Loucy (cell line): ENCODE measurements at regions not wholly inside any gene's neighbourhood (a gene's known extent, or its start where the extent isn't known, plus 50 kb on each side); places are given as distances from the start of the nearest gene placed in this dataset.

Experiments
- H2AFZ ChIP-seq: fragments of 200-600 bp; sonication (generic); 2 replicates; pipeline ENCODE4 v1.6.0; 2016; ENCODE audit warnings: antibody characterized with exemption, mild to moderate bottlenecking, low read length, moderate library complexity
- H3F3A ChIP-seq: fragments of 200-600 bp; 2 replicates; pipeline ENCODE4 v1.6.0; 2016; ENCODE audit warnings: antibody characterized with exemption, low read depth, mild to moderate bottlenecking
- H3K27me3 ChIP-seq: fragments of 200-600 bp; sonication (generic); 2 replicates; pipeline ENCODE4 v1.6.1; 2014; ENCODE audit warnings: low read length, mild to moderate bottlenecking; ENCODE audit not compliant: insufficient read depth, poor library complexity, severe bottlenecking
- H3K36me3 ChIP-seq: fragments of 200-600 bp; sonication (generic); 2 replicates; pipeline ENCODE4 v1.6.1; 2016; ENCODE audit warnings: low read length; ENCODE audit not compliant: insufficient read depth
- H3K4me1 ChIP-seq: fragments of 200-600 bp; sonication (generic); 2 replicates; pipeline ENCODE4 v1.5.1; 2014; ENCODE audit warnings: low read length, mild to moderate bottlenecking; ENCODE audit not compliant: insufficient read depth, poor library complexity, severe bottlenecking
- H3K4me2 ChIP-seq: fragments of 200-600 bp; sonication (generic); 2 replicates; pipeline ENCODE4 v1.6.0; 2014; ENCODE audit warnings: antibody characterized with exemption, low read length, low read depth, mild to moderate bottlenecking; ENCODE audit not compliant: poor library complexity, severe bottlenecking
- H3K4me3 ChIP-seq: fragments of 200-600 bp; sonication (generic); 2 replicates; pipeline ENCODE4 v1.5.1; 2014; ENCODE audit warnings: low read length, mild to moderate bottlenecking, mixed read lengths; ENCODE audit not compliant: poor library complexity, severe bottlenecking
- H3K79me2 ChIP-seq: fragments of 200-600 bp; sonication (generic); 2 replicates; pipeline ENCODE4 v1.6.1; 2014; ENCODE audit warnings: low read length; ENCODE audit not compliant: insufficient read depth
- H3K9ac ChIP-seq: fragments of 200-600 bp; sonication (generic); 2 replicates; pipeline ENCODE4 v1.6.0; 2014; ENCODE audit warnings: mild to moderate bottlenecking, low read depth, low read length, moderate library complexity; ENCODE audit not compliant: poor library complexity, severe bottlenecking
- H3K9me2 ChIP-seq: fragments of 200-600 bp; sonication (generic); replicated peaks from 2 replicates; pipeline ENCODE4 v1.6.1; 2016; ENCODE audit warnings: low read depth, low read length, mixed read lengths
- H3K9me3 ChIP-seq: fragments of 200-600 bp; sonication (generic); 2 replicates; pipeline ENCODE4 v1.6.1; 2014; ENCODE audit warnings: mild to moderate bottlenecking, antibody characterized with exemption, low read length, low read depth; ENCODE audit not compliant: insufficient read depth
- H4K20me1 ChIP-seq: fragments of 200-600 bp; sonication (generic); 2 replicates; pipeline ENCODE4 v1.6.0; 2014; ENCODE audit warnings: antibody characterized with exemption, low read length, mild to moderate bottlenecking; ENCODE audit not compliant: insufficient read depth, poor library complexity, severe bottlenecking
- EZH2phosphoT487 ChIP-seq: fragments of 200-600 bp; IDR thresholded peaks from 2 replicates; pipeline ENCODE4 v1.6.1; 2018; ENCODE audit warnings: antibody characterized with exemption, mild to moderate bottlenecking, moderate library complexity, borderline replicate concordance
- TF ChIP-seq, protein P1 (sequence below): fragments of 200-600 bp; sonication (generic); conservative IDR thresholded peaks from 2 replicates; pipeline ENCODE4 v1.5.1; 2014; ENCODE audit warnings: mild to moderate bottlenecking, antibody characterized with exemption, low read length

DNA sequence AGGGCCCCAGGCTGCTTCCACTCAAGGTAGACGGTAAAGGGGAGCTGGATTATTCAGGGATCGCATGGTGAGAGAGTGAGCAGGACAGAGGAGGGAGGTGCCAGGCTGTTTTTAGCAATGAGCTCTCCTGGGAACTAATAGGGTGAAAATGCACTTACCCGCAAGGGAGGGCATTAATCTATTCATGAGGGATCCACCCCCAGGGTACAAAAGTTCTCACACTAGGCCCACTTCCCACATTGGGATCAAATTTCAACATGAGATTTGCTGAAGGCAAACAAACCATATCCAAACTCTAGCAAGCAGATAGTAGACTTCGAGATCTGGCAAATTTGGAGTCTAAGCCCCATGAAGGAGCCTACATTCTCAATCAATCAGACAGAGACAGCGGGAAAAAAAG, 408.6 kb downstream of the RNF144B start:
- Histone ChIP-seq H3K79me2 (no peaks in the 10 kb centered on the region), H3K4me3 (no peak overlapping the region), H3K9ac (no peak overlapping the region), H3K9me2 (no peaks in the 10 kb centered on the region), H3K4me2 (no peak overlapping the region), H3K4me1 (no peaks in the 10 kb centered on the region), H2AFZ (no peak overlapping the region), H3F3A (no peaks in the 10 kb centered on the region), H3K9me3 (no peaks in the 10 kb centered on the region), H3K36me3 (no peaks in the 10 kb centered on the region), H4K20me1 (no peaks in the 10 kb centered on the region), H3K27me3 (no peaks in the 10 kb centered on the region)
- TF ChIP-seq, protein P1, sequence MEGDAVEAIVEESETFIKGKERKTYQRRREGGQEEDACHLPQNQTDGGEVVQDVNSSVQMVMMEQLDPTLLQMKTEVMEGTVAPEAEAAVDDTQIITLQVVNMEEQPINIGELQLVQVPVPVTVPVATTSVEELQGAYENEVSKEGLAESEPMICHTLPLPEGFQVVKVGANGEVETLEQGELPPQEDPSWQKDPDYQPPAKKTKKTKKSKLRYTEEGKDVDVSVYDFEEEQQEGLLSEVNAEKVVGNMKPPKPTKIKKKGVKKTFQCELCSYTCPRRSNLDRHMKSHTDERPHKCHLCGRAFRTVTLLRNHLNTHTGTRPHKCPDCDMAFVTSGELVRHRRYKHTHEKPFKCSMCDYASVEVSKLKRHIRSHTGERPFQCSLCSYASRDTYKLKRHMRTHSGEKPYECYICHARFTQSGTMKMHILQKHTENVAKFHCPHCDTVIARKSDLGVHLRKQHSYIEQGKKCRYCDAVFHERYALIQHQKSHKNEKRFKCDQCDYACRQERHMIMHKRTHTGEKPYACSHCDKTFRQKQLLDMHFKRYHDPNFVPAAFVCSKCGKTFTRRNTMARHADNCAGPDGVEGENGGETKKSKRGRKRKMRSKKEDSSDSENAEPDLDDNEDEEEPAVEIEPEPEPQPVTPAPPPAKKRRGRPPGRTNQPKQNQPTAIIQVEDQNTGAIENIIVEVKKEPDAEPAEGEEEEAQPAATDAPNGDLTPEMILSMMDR, result no peak
- TF ChIP-seq EZH2phosphoT487, result no peak

DNA sequence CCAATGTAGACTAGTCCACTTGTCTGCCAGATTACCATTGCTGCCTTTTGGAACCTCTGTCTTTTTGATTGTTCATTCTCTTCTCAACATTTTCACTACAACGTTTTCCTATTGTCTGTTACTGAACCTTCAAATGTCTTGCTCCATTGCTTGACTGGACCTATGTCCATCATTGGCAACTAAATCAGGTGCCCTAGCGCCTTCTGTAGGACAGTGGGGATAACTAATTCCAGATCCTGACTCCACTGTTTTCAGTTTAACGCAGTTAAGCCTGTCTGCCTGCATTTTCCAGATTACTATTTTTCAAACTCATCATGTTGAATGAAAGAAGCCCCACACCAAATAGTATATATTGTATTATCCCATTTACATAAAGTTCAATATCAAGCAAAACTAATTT, 433.6 kb downstream of the RNF144B start:
- Histone ChIP-seq H3K36me3 (no peaks in the 10 kb centered on the region), H3K9ac (no peak overlapping the region), H3K4me1 (no peaks in the 10 kb centered on the region), H3K27me3 (no peaks in the 10 kb centered on the region), H4K20me1 (no peaks in the 10 kb centered on the region), H3K4me2 (no peak overlapping the region), H3K79me2 (no peaks in the 10 kb centered on the region), H3K9me3 (peaks cover 8% of the 10 kb centered on the region; the same call in 1 of the 2 replicates), H2AFZ (no peak overlapping the region), H3K4me3 (no peak overlapping the region), H3F3A (no peaks in the 10 kb centered on the region), H3K9me2 (no peaks in the 10 kb centered on the region)
- TF ChIP-seq, protein P1, result no peak
- no peak for TF ChIP-seq EZH2phosphoT487

DNA sequence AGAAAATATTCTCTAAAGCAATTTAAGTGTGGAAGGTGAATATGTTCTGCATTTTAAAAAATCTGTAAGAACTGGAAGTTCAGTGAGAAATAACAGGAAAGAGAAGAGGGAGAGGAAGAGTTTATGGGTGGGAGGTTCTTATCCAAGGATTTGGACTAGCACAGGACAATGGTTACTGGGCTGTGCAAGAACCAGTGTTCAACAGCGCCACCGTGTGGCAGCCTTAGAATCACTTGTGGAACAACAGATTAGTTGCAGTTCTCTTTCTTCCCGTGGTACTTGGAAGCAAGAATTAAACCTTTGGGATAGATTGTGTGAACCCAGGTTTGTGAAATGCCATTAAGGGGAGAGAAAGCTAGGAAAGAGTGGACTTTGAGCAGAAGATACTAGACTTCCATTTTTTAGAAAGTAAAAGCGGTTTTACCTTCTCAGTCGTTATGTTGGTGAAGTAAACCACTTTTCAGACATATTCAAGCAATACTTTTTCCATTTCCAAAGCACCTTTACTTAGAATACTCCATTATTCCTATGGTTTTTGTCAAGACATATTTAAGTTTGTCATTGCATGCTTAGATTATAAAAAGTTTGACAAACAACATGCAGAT, 436.7 kb downstream of the RNF144B start:
- no peak overlapping the region for H3K4me3 ChIP-seq
- H2AFZ ChIP-seq, result no peak overlapping the region
- H3K27me3 ChIP-seq, result no peaks in the 10 kb centered on the region
- H3K4me2 ChIP-seq, result no peak overlapping the region
- TF ChIP-seq EZH2phosphoT487, result no peak
- TF ChIP-seq, protein P1, result peak; percentile 82
- no peaks in the 10 kb centered on the region for H3K79me2 ChIP-seq
- H3K9ac ChIP-seq, result no peak overlapping the region
- H3K4me1 ChIP-seq, result no peaks in the 10 kb centered on the region
- H3K36me3 ChIP-seq, result no peaks in the 10 kb centered on the region
- H3K9me3 ChIP-seq, result peaks cover 8% of the 10 kb centered on the region; the same call in 1 of the 2 replicates
- no peaks in the 10 kb centered on the region for H3K9me2 ChIP-seq
- H4K20me1 ChIP-seq, result no peaks in the 10 kb centered on the region
- no peaks in the 10 kb centered on the region for H3F3A ChIP-seq
